ENCODE measurements at regions not wholly inside any gene's neighbourhood (a gene's known extent, or its start where the extent isn't known, plus 50 kb on each side); places are given as distances from the start of the nearest gene placed in this dataset.

DNA sequence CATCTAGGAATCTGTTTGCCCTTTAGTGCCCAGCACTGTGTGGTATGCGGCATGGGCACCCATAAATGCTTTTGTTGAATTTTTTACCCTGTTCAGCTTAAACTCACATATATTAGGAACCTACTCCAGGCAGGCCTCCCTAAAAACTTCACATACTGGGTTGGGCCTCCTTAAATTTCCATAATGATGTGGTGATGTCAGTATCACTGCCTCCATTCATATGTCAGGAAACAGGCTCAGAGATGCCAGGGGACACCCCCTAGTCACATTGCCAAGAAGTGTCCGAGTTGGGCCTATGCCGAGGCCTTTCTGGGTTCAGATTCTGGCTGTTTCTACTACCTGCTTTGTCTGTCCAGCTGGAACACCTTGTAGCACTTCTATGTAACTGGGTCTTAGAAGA, 55.7 kb upstream of the RUNX3 start (continued):
- TF ChIP-seq KAT2B (IDR thresholded peaks at IDR 0.05; ENCODE audit: borderline replicate concordance, low read depth, low read length) (no peak), EP300 (IDR thresholded peaks at IDR 0.05; ENCODE audit: low read depth in 2 of 2, low read length in 2 of 2) (no peak), EP300 (CRISPR knock-in tag; IDR thresholded peaks at IDR 0.05; ENCODE audit: borderline replicate concordance) (no peak), ZZZ3 (CRISPR knock-in tag; IDR thresholded peaks at IDR 0.05; ENCODE audit: borderline replicate concordance) (no peak), ZNF567 (CRISPR knock-in tag; IDR thresholded peaks at IDR 0.05; ENCODE audit: borderline replicate concordance) (no peak), PCBP1 (IDR thresholded peaks at IDR 0.05; ENCODE audit: borderline replicate concordance, low read depth, low read length) (no peak), NAIF1 (CRISPR knock-in tag; IDR thresholded peaks at IDR 0.05; ENCODE audit: borderline replicate concordance) (no peak), SMAD9 (CRISPR knock-in tag; IDR thresholded peaks at IDR 0.05) (no peak)
- TF ChIP-seq, protein P1, sequence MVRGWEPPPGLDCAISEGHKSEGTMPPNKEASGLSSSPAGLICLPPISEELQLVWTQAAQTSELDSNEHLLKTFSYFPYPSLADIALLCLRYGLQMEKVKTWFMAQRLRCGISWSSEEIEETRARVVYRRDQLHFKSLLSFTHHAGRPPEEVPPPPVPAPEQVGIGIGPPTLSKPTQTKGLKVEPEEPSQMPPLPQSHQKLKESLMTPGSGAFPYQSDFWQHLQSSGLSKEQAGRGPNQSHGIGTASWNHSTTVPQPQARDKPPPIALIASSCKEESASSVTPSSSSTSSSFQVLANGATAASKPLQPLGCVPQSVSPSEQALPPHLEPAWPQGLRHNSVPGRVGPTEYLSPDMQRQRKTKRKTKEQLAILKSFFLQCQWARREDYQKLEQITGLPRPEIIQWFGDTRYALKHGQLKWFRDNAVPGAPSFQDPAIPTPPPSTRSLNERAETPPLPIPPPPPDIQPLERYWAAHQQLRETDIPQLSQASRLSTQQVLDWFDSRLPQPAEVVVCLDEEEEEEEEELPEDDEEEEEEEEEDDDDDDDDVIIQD (CRISPR knock-in tag; IDR thresholded peaks at IDR 0.05; ENCODE audit: low read depth): no peak
- TF ChIP-seq, protein P2, sequence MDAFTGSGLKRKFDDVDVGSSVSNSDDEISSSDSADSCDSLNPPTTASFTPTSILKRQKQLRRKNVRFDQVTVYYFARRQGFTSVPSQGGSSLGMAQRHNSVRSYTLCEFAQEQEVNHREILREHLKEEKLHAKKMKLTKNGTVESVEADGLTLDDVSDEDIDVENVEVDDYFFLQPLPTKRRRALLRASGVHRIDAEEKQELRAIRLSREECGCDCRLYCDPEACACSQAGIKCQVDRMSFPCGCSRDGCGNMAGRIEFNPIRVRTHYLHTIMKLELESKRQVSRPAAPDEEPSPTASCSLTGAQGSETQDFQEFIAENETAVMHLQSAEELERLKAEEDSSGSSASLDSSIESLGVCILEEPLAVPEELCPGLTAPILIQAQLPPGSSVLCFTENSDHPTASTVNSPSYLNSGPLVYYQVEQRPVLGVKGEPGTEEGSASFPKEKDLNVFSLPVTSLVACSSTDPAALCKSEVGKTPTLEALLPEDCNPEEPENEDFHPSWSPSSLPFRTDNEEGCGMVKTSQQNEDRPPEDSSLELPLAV (CRISPR knock-in tag; conservative IDR thresholded peaks at IDR 0.05; ENCODE audit: low read depth): no peak

Data from HepG2 (cell line).